HUES48 (cell line): ENCODE measurements at regions not wholly inside any gene's neighbourhood (a gene's known extent, or its start where the extent isn't known, plus 50 kb on each side); places are given as distances from the start of the nearest gene placed in this dataset.
"Not testable (repeated sequence)": the region's sequence is repeated elsewhere in the genome, so short reads cannot be mapped to it uniquely, and the experiment has no call there.

Source experiments
- H3K27ac ChIP-seq: one replicate; pipeline ENCODE4 v1.7.0; 2013; ENCODE audit warnings: low read depth, low read length, inconsistent platforms
- H3K27me3 ChIP-seq: 2 replicates; pipeline ENCODE4 v1.6.1; 2013; ENCODE audit warnings: mild to moderate bottlenecking, low read length; ENCODE audit not compliant: control insufficient read depth, insufficient read depth
- H3K36me3 ChIP-seq: 2 replicates; pipeline ENCODE4 v1.6.1; 2013; ENCODE audit warnings: low read length; ENCODE audit not compliant: control insufficient read depth, insufficient read depth
- H3K4me1 ChIP-seq: 2 replicates; pipeline ENCODE4 v1.6.1; 2013; ENCODE audit warnings: mild to moderate bottlenecking, low read length; ENCODE audit not compliant: control insufficient read depth, insufficient read depth
- H3K4me3 ChIP-seq: 2 replicates; pipeline ENCODE4 v1.5.1; 2013; ENCODE audit warnings: mild to moderate bottlenecking, low read depth, low read length
- H3K9ac ChIP-seq: 2 replicates; pipeline ENCODE4 v1.6.1; 2013; ENCODE audit warnings: mild to moderate bottlenecking, low read depth, low read length, moderate library complexity
- H3K9me3 ChIP-seq: 2 replicates; pipeline ENCODE4 v1.6.1; 2013; ENCODE audit warnings: low read length; ENCODE audit not compliant: control insufficient read depth, insufficient read depth

- H3K4me1 ChIP-seq, H3K4me3 ChIP-seq, H3K9me3 ChIP-seq, H3K27ac ChIP-seq, H3K9ac ChIP-seq, H3K27me3 ChIP-seq, H3K36me3 ChIP-seq: not testable (repeated sequence)
Observed at GRCh38 chr2:111411867-111412681, 291.4 kb downstream of the BCL2L11 start.

- not testable (repeated sequence) for H3K27me3 ChIP-seq, H3K4me1 ChIP-seq, H3K27ac ChIP-seq, H3K9me3 ChIP-seq, H3K4me3 ChIP-seq, H3K36me3 ChIP-seq, H3K9ac ChIP-seq
Observed at GRCh38 chr2:111412841-111413650, 292.3 kb downstream of the BCL2L11 start.

GRCh38 chr2:111413950-111414349 lies 293.2 kb downstream of the BCL2L11 start:
- not testable (repeated sequence) for H3K36me3 ChIP-seq, H3K9me3 ChIP-seq, H3K27me3 ChIP-seq, H3K4me3 ChIP-seq, H3K4me1 ChIP-seq, H3K27ac ChIP-seq, H3K9ac ChIP-seq

- not testable (repeated sequence) for H3K36me3 ChIP-seq, H3K27me3 ChIP-seq, H3K9ac ChIP-seq, H3K27ac ChIP-seq, H3K4me1 ChIP-seq, H3K4me3 ChIP-seq, H3K9me3 ChIP-seq
Observed at GRCh38 chr2:111415765-111416743, 295.3 kb downstream of the BCL2L11 start.

- not testable (repeated sequence) for H3K36me3 ChIP-seq, H3K27ac ChIP-seq, H3K9ac ChIP-seq, H3K9me3 ChIP-seq, H3K4me3 ChIP-seq, H3K27me3 ChIP-seq, H3K4me1 ChIP-seq
Observed at GRCh38 chr2:111417026-111417425, 296.3 kb downstream of the BCL2L11 start.

- not testable (repeated sequence) for H3K27ac ChIP-seq, H3K27me3 ChIP-seq, H3K36me3 ChIP-seq, H3K9me3 ChIP-seq, H3K9ac ChIP-seq, H3K4me1 ChIP-seq, H3K4me3 ChIP-seq
Observed at GRCh38 chr2:111418091-111418875, 297.6 kb downstream of the BCL2L11 start.

- H3K27me3 ChIP-seq, H3K36me3 ChIP-seq, H3K4me3 ChIP-seq, H3K9ac ChIP-seq, H3K27ac ChIP-seq, H3K4me1 ChIP-seq, H3K9me3 ChIP-seq: not testable (repeated sequence)
Observed at GRCh38 chr2:111420074-111420473, 299.4 kb downstream of the BCL2L11 start.

GRCh38 chr2:111420835-111421234 lies 300.1 kb downstream of the BCL2L11 start:
- H3K4me1 ChIP-seq = not testable (repeated sequence)

GRCh38 chr2:111421949-111422348 lies 301.2 kb downstream of the BCL2L11 start:
- H3K27ac ChIP-seq, H3K9me3 ChIP-seq, H3K4me3 ChIP-seq, H3K27me3 ChIP-seq, H3K9ac ChIP-seq, H3K4me1 ChIP-seq, H3K36me3 ChIP-seq: not testable (repeated sequence)

More at GRCh38 chr2:111420835-111421234, 300.1 kb downstream of the BCL2L11 start:
- not testable (repeated sequence) for H3K27me3 ChIP-seq, H3K4me3 ChIP-seq, H3K9ac ChIP-seq, H3K27ac ChIP-seq, H3K36me3 ChIP-seq, H3K9me3 ChIP-seq

- H3K9me3 ChIP-seq, H3K36me3 ChIP-seq, H3K4me3 ChIP-seq, H3K27ac ChIP-seq, H3K9ac ChIP-seq, H3K4me1 ChIP-seq, H3K27me3 ChIP-seq: not testable (repeated sequence)
Observed at GRCh38 chr2:111422562-111422961, 301.8 kb downstream of the BCL2L11 start.
